Keratinocyte (primary cell): ENCODE measurements at regions not wholly inside any gene's neighbourhood (a gene's known extent, or its start where the extent isn't known, plus 50 kb on each side); places are given as distances from the start of the nearest gene placed in this dataset.

Source experiments
- DNase-seq: peaks from one replicate; pipeline ENCODE4 v3.0.0-alpha.2; 2011; ENCODE audit warnings: low read depth, missing footprints, low spot score
- FAIRE-seq: peaks from 2 replicates; lab custom pipeline; 2011; peaks lifted over from hg19 to GRCh38; lab: Jason Lieb, UNC
- H2AFZ ChIP-seq: 2 replicates; pipeline ENCODE4 v1.6.0; 2012; ENCODE audit warnings: low read length, control low read depth, inconsistent platforms; ENCODE audit not compliant: control insufficient read depth
- H3K27ac ChIP-seq: 2 replicates; pipeline ENCODE4 v1.5.1; 2011; ENCODE audit warnings: low read length; ENCODE audit not compliant: control insufficient read depth, insufficient read depth
- H3K27me3 ChIP-seq: 3 replicates; pipeline ENCODE4 v1.6.0; 2011; ENCODE audit warnings: low read length; ENCODE audit not compliant: control insufficient read depth, insufficient read depth; ENCODE audit errors: extremely low read depth
- H3K36me3 ChIP-seq, 2 experiments: 2 replicates in 1 of 2; 3 replicates in 1 of 2; pipeline ENCODE4 v1.5.1; 2011; ENCODE audit warnings: low read length in 2 of 2, mild to moderate bottlenecking in 1 of 2; ENCODE audit not compliant: control insufficient read depth in 2 of 2, insufficient read depth in 2 of 2; ENCODE audit errors: extremely low read depth in 1 of 2
- H3K4me1 ChIP-seq: 3 replicates; pipeline ENCODE4 v1.5.1; 2011; ENCODE audit warnings: low read length; ENCODE audit not compliant: control insufficient read depth, insufficient read depth; ENCODE audit errors: extremely low read depth
- H3K4me2 ChIP-seq: 3 replicates; pipeline ENCODE4 v1.6.0; 2011; ENCODE audit warnings: low read depth, low read length; ENCODE audit not compliant: control insufficient read depth, insufficient read depth; ENCODE audit errors: extremely low read depth
- H3K4me3 ChIP-seq, 3 experiments: fragments of 200-600 bp in 1 of 3; sonication (generic) in 1 of 3; 2 replicates in 2 of 3; 3 replicates in 1 of 3; pipeline ENCODE4 v1.5.1; 2011 to 2016; ENCODE audit warnings: low read length in 3 of 3, mild to moderate bottlenecking in 3 of 3, control low read depth in 2 of 3, inconsistent platforms in 1 of 3, low read depth in 1 of 3, mixed read lengths in 1 of 3, mixed run types in 1 of 3, moderate library complexity in 1 of 3; ENCODE audit not compliant: control insufficient read depth in 2 of 3, insufficient read depth in 2 of 3; ENCODE audit errors: extremely low read depth in 1 of 3
- H3K79me2 ChIP-seq: 2 replicates; pipeline ENCODE4 v1.6.0; 2012; ENCODE audit warnings: low read length; ENCODE audit not compliant: control insufficient read depth, insufficient read depth
- H3K9ac ChIP-seq: 3 replicates; pipeline ENCODE4 v1.6.0; 2011; ENCODE audit warnings: low read length; ENCODE audit not compliant: control insufficient read depth, insufficient read depth; ENCODE audit errors: extremely low read depth
- H3K9me1 ChIP-seq: 3 replicates; pipeline ENCODE4 v1.6.0; 2011; ENCODE audit warnings: low read length; ENCODE audit not compliant: control insufficient read depth, insufficient read depth; ENCODE audit errors: extremely low read depth
- H3K9me3 ChIP-seq: 2 replicates; pipeline ENCODE4 v1.5.1; 2012; ENCODE audit warnings: low read depth, low read length; ENCODE audit not compliant: control insufficient read depth
- H4K20me1 ChIP-seq: 3 replicates; pipeline ENCODE4 v1.6.0; 2011; ENCODE audit warnings: low read length; ENCODE audit not compliant: control insufficient read depth, insufficient read depth; ENCODE audit errors: extremely low read depth
- EZH2 ChIP-seq: IDR thresholded peaks from one replicate; pipeline ENCODE4 v1.6.1; 2012; ENCODE audit warnings: inconsistent platforms, mild to moderate bottlenecking, low read length, moderate library complexity
- dilution Hi-C: fragments of 300-500 bp; cut with MboI; formaldehyde crosslinking; loops from one replicate; pipeline ENCODE4 v1.7.0; 2020; ENCODE audit warnings: low sequenced_read_pairs; ENCODE audit not compliant: extremely low pct_ligation_motif_present
- TF ChIP-seq, protein P1 (sequence below), 3 experiments: IDR thresholded peaks in 1 of 3; conservative IDR thresholded peaks in 1 of 3; optimal IDR thresholded peaks in 1 of 3; 2 replicates in 2 of 3; 3 replicates in 1 of 3; pipeline versions ENCODE3 to v1.5.1; 2011; ENCODE audit warnings: low read length in 3 of 3, mild to moderate bottlenecking in 3 of 3, moderate library complexity in 2 of 3, control low read depth in 1 of 3, inconsistent platforms in 1 of 3; ENCODE audit not compliant: insufficient read depth in 2 of 3; ENCODE audit errors: extremely low read depth in 1 of 3

- dilution Hi-C loops: no loop called here
- H3K27ac ChIP-seq: no peak overlapping the region
Measured at GRCh38 chr18:46426679-46427047, 230.4 kb downstream of the LOXHD1 start.

More at GRCh38 chr18:46426679-46427047, 230.4 kb downstream of the LOXHD1 start:
- no peaks in the 10 kb centered on the region for H3K79me2 ChIP-seq
- FAIRE-seq (no peak), DNase-seq (no peak)
- H3K4me2 ChIP-seq: no peak overlapping the region
- H3K36me3 ChIP-seq: no peaks in the 10 kb centered on the region
- no peaks in the 10 kb centered on the region for H3K9me3 ChIP-seq
- H3K9ac ChIP-seq: no peak overlapping the region
- H3K9me1 ChIP-seq: no peaks in the 10 kb centered on the region
- no peaks in the 10 kb centered on the region for H4K20me1 ChIP-seq
- no peaks in the 10 kb centered on the region for H3K27me3 ChIP-seq
- no peak overlapping the region for H3K4me3 ChIP-seq
- no peaks in the 10 kb centered on the region for H3K4me1 ChIP-seq
- no peak overlapping the region for H2AFZ ChIP-seq
- TF ChIP-seq, protein P1, sequence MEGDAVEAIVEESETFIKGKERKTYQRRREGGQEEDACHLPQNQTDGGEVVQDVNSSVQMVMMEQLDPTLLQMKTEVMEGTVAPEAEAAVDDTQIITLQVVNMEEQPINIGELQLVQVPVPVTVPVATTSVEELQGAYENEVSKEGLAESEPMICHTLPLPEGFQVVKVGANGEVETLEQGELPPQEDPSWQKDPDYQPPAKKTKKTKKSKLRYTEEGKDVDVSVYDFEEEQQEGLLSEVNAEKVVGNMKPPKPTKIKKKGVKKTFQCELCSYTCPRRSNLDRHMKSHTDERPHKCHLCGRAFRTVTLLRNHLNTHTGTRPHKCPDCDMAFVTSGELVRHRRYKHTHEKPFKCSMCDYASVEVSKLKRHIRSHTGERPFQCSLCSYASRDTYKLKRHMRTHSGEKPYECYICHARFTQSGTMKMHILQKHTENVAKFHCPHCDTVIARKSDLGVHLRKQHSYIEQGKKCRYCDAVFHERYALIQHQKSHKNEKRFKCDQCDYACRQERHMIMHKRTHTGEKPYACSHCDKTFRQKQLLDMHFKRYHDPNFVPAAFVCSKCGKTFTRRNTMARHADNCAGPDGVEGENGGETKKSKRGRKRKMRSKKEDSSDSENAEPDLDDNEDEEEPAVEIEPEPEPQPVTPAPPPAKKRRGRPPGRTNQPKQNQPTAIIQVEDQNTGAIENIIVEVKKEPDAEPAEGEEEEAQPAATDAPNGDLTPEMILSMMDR (optimal IDR thresholded peaks at IDR 0.05 in 1 of 3, IDR thresholded peaks at IDR 0.05 in 1 of 3, conservative IDR thresholded peaks at IDR 0.05 in 1 of 3; ENCODE audit: extremely low read depth in 1 of 3, insufficient read depth in 2 of 3, low read length in 3 of 3): no peak
- no peak for TF ChIP-seq EZH2
